T-helper 2 cell (primary cell): ENCODE measurements at regions not wholly inside any gene's neighbourhood (a gene's known extent, or its start where the extent isn't known, plus 50 kb on each side); places are given as distances from the start of the nearest gene placed in this dataset.

ENCODE experiments used
- DNase-seq, 5 experiments: peaks; one replicate each; pipeline versions ENCODE4 v3.0.0 to v3.0.0-alpha.2; 2012 to 2022

- DNase-seq: peak in 2 of 5 experiments; percentile 26 to 79
These were observed 60.0 kb upstream of the ELK3 start for GRCh38 chr12:96134200-96134599.

- no peak for DNase-seq
These were observed 58.0 kb upstream of the ELK3 start for GRCh38 chr12:96136161-96136560.

- peak in 1 of 5 experiments; percentile 19 for DNase-seq
These were observed 57.3 kb upstream of the ELK3 start for GRCh38 chr12:96136725-96137378.

GRCh38 chr12:96140174-96140573, 54.0 kb upstream of the ELK3 start:
- DNase-seq: no peak

- DNase-seq: no peak
These were observed 52.8 kb upstream of the ELK3 start for GRCh38 chr12:96141216-96141912.

- DNase-seq: peak in 1 of 5 experiments; percentile 46
These were observed 50.8 kb upstream of the ELK3 start for GRCh38 chr12:96143392-96143791.

- no peak for DNase-seq
These were observed 50.2 kb upstream of the ELK3 start for GRCh38 chr12:96143827-96144565.
